Spleen (tissue), 11 donors: ENCODE measurements at regions not wholly inside any gene's neighbourhood (a gene's known extent, or its start where the extent isn't known, plus 50 kb on each side); places are given as distances from the start of the nearest gene placed in this dataset.

Experiments
- DNase-seq: peaks from one replicate; pipeline ENCODE4 v3.0.0-alpha.2; 2020
- H3K27ac ChIP-seq, 8 donors: fragments of 200-600 bp; sonication (generic) in 7 of 8; 1 replicate in 4 of 8; 2 replicates in 4 of 8; pipeline versions ENCODE4 v1.5.0 to v1.8.0; 2016 to 2021; ENCODE audit warnings: inconsistent platforms in 4 of 8, mild to moderate bottlenecking in 4 of 8, moderate library complexity in 1 of 8
- H3K27me3 ChIP-seq, 7 donors: fragments of 200-600 bp; sonication (generic) in 6 of 7; replicated peaks in 1 of 7; 1 replicate in 4 of 7; 2 replicates in 3 of 7; pipeline versions ENCODE4 v1.5.0 to v1.8.0; 2016 to 2021; ENCODE audit warnings: inconsistent platforms in 3 of 7, mild to moderate bottlenecking in 1 of 7
- H3K36me3 ChIP-seq, 6 donors: fragments of 200-600 bp; sonication (generic) in 5 of 6; 1 replicate in 4 of 6; 2 replicates in 2 of 6; pipeline versions ENCODE4 v1.5.0 to v1.8.0; 2016 to 2021; ENCODE audit warnings: inconsistent platforms in 2 of 6
- H3K4me1 ChIP-seq, 6 donors: fragments of 200-600 bp; sonication (generic) in 5 of 6; 1 replicate in 3 of 6; 2 replicates in 3 of 6; pipeline versions ENCODE4 v1.5.0 to v1.8.0; 2016 to 2021; ENCODE audit warnings: inconsistent platforms in 3 of 6
- H3K4me3 ChIP-seq, 8 donors: fragments of 200-600 bp; sonication (generic) in 7 of 8; 1 replicate in 4 of 8; 2 replicates in 4 of 8; pipeline versions ENCODE4 v1.5.0 to v1.8.0; 2016 to 2021; ENCODE audit warnings: inconsistent platforms in 4 of 8, mild to moderate bottlenecking in 4 of 8, moderate library complexity in 2 of 8
- H3K9me3 ChIP-seq, 8 donors: fragments of 200-600 bp; sonication (generic) in 7 of 8; 1 replicate in 4 of 8; 2 replicates in 4 of 8; pipeline versions ENCODE4 v1.5.0 to v1.8.0; 2016 to 2021; ENCODE audit warnings: inconsistent platforms in 4 of 8
- CTCF ChIP-seq, 11 experiments: fragments of 200-600 bp in 7 of 11; fragments of 450-650 bp in 4 of 11; sonication (generic) in 4 of 11; IDR thresholded peaks in 8 of 11; conservative IDR thresholded peaks in 3 of 11; 1 replicate in 7 of 11; 2 replicates in 4 of 11; pipeline versions ENCODE4 v1.4.0 to v1.8.0; 2016 to 2021; ENCODE audit warnings: antibody characterized with exemption in 11 of 11, inconsistent platforms in 4 of 11, mild to moderate bottlenecking in 1 of 11
- POLR2A ChIP-seq, 3 donors: fragments of 450-650 bp; IDR thresholded peaks; one replicate each; pipeline ENCODE4 v1.5.1; 2017; ENCODE audit warnings: antibody characterized with exemption in 3 of 3, mild to moderate bottlenecking in 1 of 3
- POLR2AphosphoS5 ChIP-seq, 3 donors: sonication (generic); formaldehyde crosslinking; IDR thresholded peaks; one replicate each; pipeline ENCODE4 v1.5.1; 2017; ENCODE audit warnings: antibody characterized with exemption in 3 of 3
- WGBS, 5 donors: extraction: QIAGEN DNeasy Blood & Tissue Kit in 3 of 5; methylation state at CpG; one replicate each; pipeline versions ENCODE4 v1.1.5 to v1.1.7; 2013 to 2018; 5-methylcytosine and 5-hydroxymethylcytosine counted together
- intact Hi-C: fragments of 100-400 bp; cut with DNase I; formaldehyde crosslinking; loops from one replicate; pipeline ENCODE4 v1.15.0; 2023; ENCODE audit warnings: low total_unique reads
- donor health status: healthy with polysubstance abuse.
- donor health status: DM: no; HTN: no; CAD: no; lungs with moderate emphysema.
- donor health status: DM: no; HTN: no; CAD: no.
- donor health status: Bipolar disorder and iron deficiency.
- donor health status: healthy.
- donor health status: DM: no; HTN: no; CAD: no.
- donor health status: DM: yes; HTN: yes; CAD: no.

GRCh38 chr5:61670941-61671340, 338.9 kb downstream of the ZSWIM6 start:
- no peaks in the 10 kb centered on the region for H3K36me3 ChIP-seq
- peaks cover 0 to 10% (median 0%) of the 10 kb centered on the region in 7 donors for H3K27me3 ChIP-seq
- H3K4me1 ChIP-seq: peaks cover 0 to 61% (median 31%) of the 10 kb centered on the region in 6 donors
- DNase-seq: no peak
- no peak overlapping the region for H3K27ac ChIP-seq
- H3K9me3 ChIP-seq: no peaks in the 10 kb centered on the region
- intact Hi-C loops: no loop called here
- TF ChIP-seq POLR2AphosphoS5 (IDR thresholded peaks at IDR 0.05) (no peak), CTCF (IDR thresholded peaks at IDR 0.05 in 8 of 11, conservative IDR thresholded peaks at IDR 0.05 in 3 of 11) (no peak), POLR2A (IDR thresholded peaks at IDR 0.05) (no peak)
- 91 to 95% (median 91%) methylated on average over 4 of the region's 4 CpGs for WGBS, 5 donors
- no peak overlapping the region for H3K4me3 ChIP-seq

GRCh38 chr5:61673007-61673735, 341.1 kb downstream of the ZSWIM6 start:
- Histone ChIP-seq H3K4me1 (peaks cover 0 to 38% (median 13%) of the 10 kb centered on the region in 6 donors), H3K4me3 (no peak overlapping the region), H3K9me3 (no peaks in the 10 kb centered on the region), H3K36me3 (no peaks in the 10 kb centered on the region), H3K27ac (peak overlapping the region in 3 of 8 donors; percentile 34 to 54 (median 50)), H3K27me3 (peaks cover 0 to 10% (median 0%) of the 10 kb centered on the region in 7 donors)
- 37 to 58% (median 53%) methylated on average over 8 to 9 of the region's 9 CpGs for WGBS, 5 donors
- no peak for TF ChIP-seq POLR2A (IDR thresholded peaks at IDR 0.05)
- no peak for TF ChIP-seq CTCF (IDR thresholded peaks at IDR 0.05 in 8 of 11, conservative IDR thresholded peaks at IDR 0.05 in 3 of 11)
- peak in 1 of 3 donors; percentile 20 for TF ChIP-seq POLR2AphosphoS5 (IDR thresholded peaks at IDR 0.05)
- intact Hi-C loops: no loop called here
- no peak for DNase-seq

GRCh38 chr5:61674378-61674777, 342.3 kb downstream of the ZSWIM6 start:
- Histone ChIP-seq H3K4me1 (peaks cover 0 to 35% (median 13%) of the 10 kb centered on the region in 6 donors), H3K9me3 (no peaks in the 10 kb centered on the region), H3K27me3 (peaks cover 0 to 7% (median 0%) of the 10 kb centered on the region in 7 donors), H3K4me3 (no peak overlapping the region), H3K36me3 (no peaks in the 10 kb centered on the region), H3K27ac (no peak overlapping the region)
- intact Hi-C loops: no loop called here
- no peak for DNase-seq
- no peak for TF ChIP-seq POLR2A (IDR thresholded peaks at IDR 0.05)
- TF ChIP-seq CTCF (IDR thresholded peaks at IDR 0.05 in 8 of 11, conservative IDR thresholded peaks at IDR 0.05 in 3 of 11): no peak
- TF ChIP-seq POLR2AphosphoS5 (IDR thresholded peaks at IDR 0.05): no peak
- WGBS, 5 donors: 65 to 88% (median 73%) methylated on average over 4 of the region's 4 CpGs

- no peaks in the 10 kb centered on the region for H3K9me3 ChIP-seq
Observed at GRCh38 chr5:61675015-61675692, 343.1 kb downstream of the ZSWIM6 start.

More at GRCh38 chr5:61675015-61675692, 343.1 kb downstream of the ZSWIM6 start:
- no peak for TF ChIP-seq CTCF (IDR thresholded peaks at IDR 0.05 in 8 of 11, conservative IDR thresholded peaks at IDR 0.05 in 3 of 11)
- TF ChIP-seq POLR2A (IDR thresholded peaks at IDR 0.05): no peak
- no peak for TF ChIP-seq POLR2AphosphoS5 (IDR thresholded peaks at IDR 0.05)
- 77 to 98% (median 93%) methylated on average over 5 of the region's 5 CpGs for WGBS, 5 donors
- H3K36me3 ChIP-seq: no peaks in the 10 kb centered on the region
- no peak overlapping the region for H3K27ac ChIP-seq
- peaks cover 0 to 35% (median 13%) of the 10 kb centered on the region in 6 donors for H3K4me1 ChIP-seq
- H3K27me3 ChIP-seq: no peaks in the 10 kb centered on the region
- intact Hi-C loops: no loop called here
- no peak overlapping the region for H3K4me3 ChIP-seq
- no peak for DNase-seq
